ENCODE measurements at regions not wholly inside any gene's neighbourhood (a gene's known extent, or its start where the extent isn't known, plus 50 kb on each side); places are given as distances from the start of the nearest gene placed in this dataset.

DNA sequence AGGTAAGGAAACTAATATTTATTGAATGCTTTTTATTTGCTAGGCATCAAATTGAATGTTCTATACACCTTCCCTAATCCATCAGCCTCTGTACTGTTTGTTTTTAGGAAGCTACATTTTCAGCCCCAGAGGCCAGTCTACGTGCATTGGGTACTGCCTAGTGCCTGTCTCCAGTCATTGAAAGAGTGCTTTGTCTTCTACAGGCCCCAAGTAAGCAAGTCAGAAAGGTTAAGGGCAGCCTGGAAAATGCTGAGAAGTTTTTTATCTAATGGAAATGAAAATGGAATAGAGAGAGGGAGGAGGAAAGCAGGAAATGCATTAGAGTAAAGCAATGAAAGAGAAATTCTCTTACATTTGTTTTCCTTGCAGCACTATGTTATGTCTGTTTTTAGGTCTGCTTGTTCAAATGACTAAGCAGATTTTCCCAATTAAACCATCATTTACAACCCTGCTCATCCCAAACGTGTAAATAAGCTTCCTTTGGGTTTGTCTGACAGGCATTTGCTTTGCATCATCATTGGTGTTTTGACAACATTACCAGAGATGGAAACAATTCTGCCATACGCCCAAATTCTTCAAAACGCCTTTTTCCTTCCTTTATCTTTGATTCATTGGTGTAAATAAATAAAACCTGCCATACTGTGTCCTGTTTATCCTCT is 116.0 kb upstream of the GOT2 start:
- TF ChIP-seq, protein P1, sequence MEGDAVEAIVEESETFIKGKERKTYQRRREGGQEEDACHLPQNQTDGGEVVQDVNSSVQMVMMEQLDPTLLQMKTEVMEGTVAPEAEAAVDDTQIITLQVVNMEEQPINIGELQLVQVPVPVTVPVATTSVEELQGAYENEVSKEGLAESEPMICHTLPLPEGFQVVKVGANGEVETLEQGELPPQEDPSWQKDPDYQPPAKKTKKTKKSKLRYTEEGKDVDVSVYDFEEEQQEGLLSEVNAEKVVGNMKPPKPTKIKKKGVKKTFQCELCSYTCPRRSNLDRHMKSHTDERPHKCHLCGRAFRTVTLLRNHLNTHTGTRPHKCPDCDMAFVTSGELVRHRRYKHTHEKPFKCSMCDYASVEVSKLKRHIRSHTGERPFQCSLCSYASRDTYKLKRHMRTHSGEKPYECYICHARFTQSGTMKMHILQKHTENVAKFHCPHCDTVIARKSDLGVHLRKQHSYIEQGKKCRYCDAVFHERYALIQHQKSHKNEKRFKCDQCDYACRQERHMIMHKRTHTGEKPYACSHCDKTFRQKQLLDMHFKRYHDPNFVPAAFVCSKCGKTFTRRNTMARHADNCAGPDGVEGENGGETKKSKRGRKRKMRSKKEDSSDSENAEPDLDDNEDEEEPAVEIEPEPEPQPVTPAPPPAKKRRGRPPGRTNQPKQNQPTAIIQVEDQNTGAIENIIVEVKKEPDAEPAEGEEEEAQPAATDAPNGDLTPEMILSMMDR (IDR thresholded peaks at IDR 0.05 in 8 of 11, conservative IDR thresholded peaks at IDR 0.05 in 3 of 11), result no peak
- TF ChIP-seq POLR2A (IDR thresholded peaks at IDR 0.05), result no peak
